ENCODE measurements at regions not wholly inside any gene's neighbourhood (a gene's known extent, or its start where the extent isn't known, plus 50 kb on each side); places are given as distances from the start of the nearest gene placed in this dataset.

DNA sequence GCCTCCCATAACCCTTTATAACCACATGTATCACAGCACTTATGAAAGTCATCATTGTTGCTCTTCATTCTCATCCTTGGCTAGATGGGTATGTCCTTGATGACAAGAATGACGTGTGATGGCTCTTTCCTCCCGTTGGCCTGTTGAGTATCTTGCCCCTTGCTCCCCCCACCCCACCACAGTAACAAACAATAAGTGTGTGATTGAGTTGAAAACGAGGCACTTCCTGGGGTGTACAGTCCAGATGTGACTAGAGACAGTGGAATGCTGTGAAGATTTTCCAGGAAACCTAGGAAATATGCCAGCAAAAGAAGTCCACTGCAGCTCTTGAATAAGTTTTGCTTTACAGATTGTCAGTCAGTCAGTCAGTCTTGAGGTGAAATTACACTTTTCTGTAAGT lies 262.5 kb downstream of the ELAVL2 start:
- DNase-seq (ENCODE audit: low read depth, low spot score) (no peak), FAIRE-seq (no peak)
- Histone ChIP-seq H3K9me1 (ENCODE audit: control insufficient read depth, extremely low read depth, insufficient read depth, low read length) (no peaks in the 10 kb centered on the region), H3K9me3 (ENCODE audit: control insufficient read depth, low read depth, low read length) (no peaks in the 10 kb centered on the region), H3K79me2 (ENCODE audit: control insufficient read depth, insufficient read depth, low read length) (no peaks in the 10 kb centered on the region), H4K20me1 (ENCODE audit: control insufficient read depth, extremely low read depth, insufficient read depth, low read length) (no peaks in the 10 kb centered on the region), H3K4me2 (ENCODE audit: control insufficient read depth, extremely low read depth, insufficient read depth, low read depth, low read length) (no peak overlapping the region), H3K9ac (ENCODE audit: control insufficient read depth, extremely low read depth, insufficient read depth, low read length) (no peak overlapping the region), H3K27me3 (ENCODE audit: control insufficient read depth, extremely low read depth, insufficient read depth, low read length) (no peaks in the 10 kb centered on the region), H2AFZ (ENCODE audit: control insufficient read depth, low read length) (no peak overlapping the region), H3K27ac (ENCODE audit: control insufficient read depth, insufficient read depth, low read length) (no peak overlapping the region), H3K4me3 (ENCODE audit: control insufficient read depth in 2 of 3, extremely low read depth in 1 of 3, insufficient read depth in 2 of 3, low read depth in 1 of 3, low read length in 3 of 3) (no peak overlapping the region), H3K4me1 (ENCODE audit: control insufficient read depth, extremely low read depth, insufficient read depth, low read length) (no peaks in the 10 kb centered on the region), H3K36me3 (ENCODE audit: control insufficient read depth in 2 of 2, extremely low read depth in 1 of 2, insufficient read depth in 2 of 2, low read length in 2 of 2) (no peaks in the 10 kb centered on the region)
- dilution Hi-C loops (cut with MboI; ENCODE audit: extremely low pct_ligation_motif_present, low sequenced_read_pairs): no loop called here
- no peak for TF ChIP-seq EZH2 (IDR thresholded peaks at IDR 0.05; ENCODE audit: low read length)
- TF ChIP-seq, protein P1, sequence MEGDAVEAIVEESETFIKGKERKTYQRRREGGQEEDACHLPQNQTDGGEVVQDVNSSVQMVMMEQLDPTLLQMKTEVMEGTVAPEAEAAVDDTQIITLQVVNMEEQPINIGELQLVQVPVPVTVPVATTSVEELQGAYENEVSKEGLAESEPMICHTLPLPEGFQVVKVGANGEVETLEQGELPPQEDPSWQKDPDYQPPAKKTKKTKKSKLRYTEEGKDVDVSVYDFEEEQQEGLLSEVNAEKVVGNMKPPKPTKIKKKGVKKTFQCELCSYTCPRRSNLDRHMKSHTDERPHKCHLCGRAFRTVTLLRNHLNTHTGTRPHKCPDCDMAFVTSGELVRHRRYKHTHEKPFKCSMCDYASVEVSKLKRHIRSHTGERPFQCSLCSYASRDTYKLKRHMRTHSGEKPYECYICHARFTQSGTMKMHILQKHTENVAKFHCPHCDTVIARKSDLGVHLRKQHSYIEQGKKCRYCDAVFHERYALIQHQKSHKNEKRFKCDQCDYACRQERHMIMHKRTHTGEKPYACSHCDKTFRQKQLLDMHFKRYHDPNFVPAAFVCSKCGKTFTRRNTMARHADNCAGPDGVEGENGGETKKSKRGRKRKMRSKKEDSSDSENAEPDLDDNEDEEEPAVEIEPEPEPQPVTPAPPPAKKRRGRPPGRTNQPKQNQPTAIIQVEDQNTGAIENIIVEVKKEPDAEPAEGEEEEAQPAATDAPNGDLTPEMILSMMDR (optimal IDR thresholded peaks at IDR 0.05 in 1 of 3, IDR thresholded peaks at IDR 0.05 in 1 of 3, conservative IDR thresholded peaks at IDR 0.05 in 1 of 3; ENCODE audit: extremely low read depth in 1 of 3, insufficient read depth in 2 of 3, low read length in 3 of 3): no peak

GRCh38 chr9:23567516-23568165 lies 258.4 kb downstream of the ELAVL2 start:
- dilution Hi-C loops (cut with MboI; ENCODE audit: extremely low pct_ligation_motif_present, low sequenced_read_pairs): no loop called here
- Histone ChIP-seq H3K4me1 (ENCODE audit: control insufficient read depth, extremely low read depth, insufficient read depth, low read length) (no peaks in the 10 kb centered on the region), H3K9me1 (ENCODE audit: control insufficient read depth, extremely low read depth, insufficient read depth, low read length) (no peaks in the 10 kb centered on the region), H4K20me1 (ENCODE audit: control insufficient read depth, extremely low read depth, insufficient read depth, low read length) (no peaks in the 10 kb centered on the region), H3K27ac (ENCODE audit: control insufficient read depth, insufficient read depth, low read length) (no peak overlapping the region), H3K9me3 (ENCODE audit: control insufficient read depth, low read depth, low read length) (no peaks in the 10 kb centered on the region), H3K36me3 (ENCODE audit: control insufficient read depth in 2 of 2, extremely low read depth in 1 of 2, insufficient read depth in 2 of 2, low read length in 2 of 2) (no peaks in the 10 kb centered on the region), H2AFZ (ENCODE audit: control insufficient read depth, low read length) (no peak overlapping the region), H3K27me3 (ENCODE audit: control insufficient read depth, extremely low read depth, insufficient read depth, low read length) (no peaks in the 10 kb centered on the region), H3K9ac (ENCODE audit: control insufficient read depth, extremely low read depth, insufficient read depth, low read length) (no peak overlapping the region), H3K79me2 (ENCODE audit: control insufficient read depth, insufficient read depth, low read length) (no peaks in the 10 kb centered on the region), H3K4me3 (ENCODE audit: control insufficient read depth in 2 of 3, extremely low read depth in 1 of 3, insufficient read depth in 2 of 3, low read depth in 1 of 3, low read length in 3 of 3) (no peak overlapping the region), H3K4me2 (ENCODE audit: control insufficient read depth, extremely low read depth, insufficient read depth, low read depth, low read length) (no peak overlapping the region)
- no peak for TF ChIP-seq EZH2 (IDR thresholded peaks at IDR 0.05; ENCODE audit: low read length)
- TF ChIP-seq, protein P1 (optimal IDR thresholded peaks at IDR 0.05 in 1 of 3, IDR thresholded peaks at IDR 0.05 in 1 of 3, conservative IDR thresholded peaks at IDR 0.05 in 1 of 3; ENCODE audit: extremely low read depth in 1 of 3, insufficient read depth in 2 of 3, low read length in 3 of 3): no peak
- DNase-seq (ENCODE audit: low read depth, low spot score) (no peak), FAIRE-seq (no peak)
